GM18907 (cell line): ENCODE measurements at regions not wholly inside any gene's neighbourhood (a gene's known extent, or its start where the extent isn't known, plus 50 kb on each side); places are given as distances from the start of the nearest gene placed in this dataset.

Experiments
- ATAC-seq: cut with Tn5 transposase; IDR thresholded peaks from one replicate; pipeline ENCODE4 v1.9.1; 2021; ENCODE audit warnings: mild to moderate bottlenecking, moderate library complexity; ENCODE audit not compliant: unreplicated experiment

- ATAC-seq = no peak
Observed at GRCh38 chr12:85504164-85504563, 224.1 kb downstream of the ALX1 start.

- ATAC-seq = no peak
Observed at GRCh38 chr12:85504624-85505023, 224.6 kb downstream of the ALX1 start.

GRCh38 chr12:85507456-85507855 is 227.4 kb downstream of the ALX1 start:
- ATAC-seq = no peak

GRCh38 chr12:85509081-85509856 is 229.2 kb downstream of the ALX1 start:
- ATAC-seq = peak; percentile 66

- ATAC-seq = peak; percentile 100
Observed at GRCh38 chr12:85509857-85510256, 229.8 kb downstream of the ALX1 start.

DNA sequence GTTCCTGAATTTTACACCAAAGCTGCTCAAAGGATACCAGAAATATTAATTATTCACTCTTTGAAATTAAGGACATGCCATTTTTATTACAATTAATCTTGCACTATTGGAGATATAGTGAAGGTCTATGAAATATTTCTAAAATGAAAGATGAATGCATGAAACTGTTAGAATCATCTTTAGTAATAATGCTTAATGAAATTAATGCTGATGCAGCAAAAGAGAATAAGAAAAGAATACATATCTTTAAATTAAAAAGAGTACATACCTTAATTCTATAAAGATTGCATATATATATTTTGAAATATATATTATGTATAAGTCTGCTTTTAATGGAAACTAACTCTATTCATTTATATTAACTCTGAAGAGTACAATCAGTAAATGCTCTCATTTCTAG is 236.0 kb downstream of the ALX1 start:
- no peak for ATAC-seq

GRCh38 chr12:85516667-85517325 is 236.8 kb downstream of the ALX1 start:
- no peak for ATAC-seq

GRCh38 chr12:85519163-85519562 is 239.1 kb downstream of the ALX1 start:
- ATAC-seq = no peak

DNA sequence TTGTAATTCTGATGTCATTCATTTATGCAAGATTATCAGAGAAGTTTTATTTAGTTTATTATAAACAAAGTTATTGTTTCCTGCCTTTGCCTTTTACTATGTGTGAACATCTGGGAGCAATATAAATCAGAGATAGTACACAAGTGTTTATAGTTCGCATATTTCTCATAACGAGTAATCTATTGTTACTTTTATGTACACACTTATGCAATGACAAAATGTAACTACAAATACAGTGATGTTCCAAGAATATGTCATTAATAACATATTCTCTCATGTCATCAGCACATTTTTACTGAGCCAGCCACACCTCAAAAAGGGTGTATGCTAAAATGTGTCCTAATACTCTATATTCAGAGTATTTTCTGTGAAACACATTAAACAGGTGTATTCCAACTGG is 243.2 kb downstream of the ALX1 start:
- ATAC-seq = no peak

GRCh38 chr12:85527192-85527591 is 247.2 kb downstream of the ALX1 start:
- ATAC-seq = peak; percentile 74

- ATAC-seq = no peak
Observed at GRCh38 chr12:85529896-85530295, 249.9 kb downstream of the ALX1 start.

DNA sequence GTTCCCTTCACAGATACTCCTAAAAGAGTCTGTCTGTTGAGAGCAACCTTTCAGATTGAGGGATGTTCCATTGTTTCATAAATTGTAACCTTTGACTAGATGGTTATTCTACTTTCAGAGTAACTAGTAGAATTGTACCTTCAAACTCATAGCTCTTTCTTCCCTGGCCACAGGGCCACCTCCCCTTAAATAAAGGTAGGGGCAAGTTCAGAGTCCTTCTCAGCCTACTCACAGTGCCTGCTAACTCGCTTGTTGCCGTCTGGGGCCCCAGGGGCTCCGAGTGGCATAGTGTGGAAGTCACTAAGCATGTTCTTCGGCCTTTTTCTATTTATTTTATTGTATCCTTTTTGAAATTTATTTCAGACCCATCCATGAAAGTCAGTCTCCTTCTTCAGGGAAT is 250.4 kb downstream of the ALX1 start:
- ATAC-seq = no peak

DNA sequence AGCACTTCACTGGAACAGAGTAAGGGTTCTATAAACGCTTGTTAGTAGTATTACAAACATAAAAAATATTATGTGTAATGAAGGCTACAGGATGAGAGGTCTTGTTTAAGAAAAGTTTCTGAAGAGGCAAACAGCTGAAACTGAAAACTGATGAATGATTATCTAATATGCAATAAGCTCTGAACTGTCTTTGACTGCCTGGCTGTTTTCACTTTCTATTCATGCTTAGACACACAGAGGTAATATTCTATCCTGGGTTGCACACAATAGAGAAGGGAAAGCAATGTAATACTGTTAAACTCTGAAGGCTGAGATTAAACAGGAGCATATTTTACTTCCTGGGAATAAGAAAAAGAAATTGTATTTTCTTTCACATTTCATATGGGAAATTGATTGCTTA is 251.3 kb downstream of the ALX1 start:
- ATAC-seq = peak; percentile 96

DNA sequence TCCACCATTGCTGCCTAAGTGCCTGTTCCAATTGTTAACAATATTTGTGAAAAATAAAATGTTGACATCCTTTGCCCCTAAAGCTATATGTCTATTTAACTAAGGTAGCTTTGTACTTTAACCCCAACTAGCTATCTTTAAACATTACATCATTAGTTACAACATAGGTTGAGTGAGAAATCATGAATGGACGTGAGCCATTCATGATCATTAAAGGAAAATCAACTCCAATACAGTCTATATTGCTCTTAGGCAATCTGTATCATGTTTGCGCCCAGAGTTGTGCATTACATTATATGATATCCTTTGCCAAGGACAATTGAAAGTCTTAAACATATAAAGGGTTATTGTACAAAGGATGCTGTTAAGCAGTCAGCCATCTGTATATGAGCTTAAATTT is 269.6 kb downstream of the ALX1 start:
- ATAC-seq = no peak

DNA sequence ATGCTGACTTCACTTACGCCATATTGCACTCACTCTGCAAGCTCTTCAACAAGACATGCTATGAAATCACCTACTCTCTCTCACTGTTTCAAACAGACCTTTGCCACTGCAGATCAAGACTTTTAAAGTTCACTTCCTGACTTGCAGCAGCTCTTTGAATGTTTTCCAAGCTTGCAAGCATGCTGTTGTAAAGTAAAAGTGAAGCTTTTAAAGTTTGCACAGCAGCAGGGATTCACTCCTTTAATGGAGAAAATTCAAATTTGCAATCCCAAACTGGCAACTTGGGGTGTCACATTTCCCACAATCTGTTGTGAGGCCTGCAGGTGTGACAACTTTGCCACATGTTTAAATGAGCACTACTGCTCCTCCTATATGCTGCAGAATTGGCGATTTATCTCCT is 270.9 kb downstream of the ALX1 start:
- no peak for ATAC-seq

DNA sequence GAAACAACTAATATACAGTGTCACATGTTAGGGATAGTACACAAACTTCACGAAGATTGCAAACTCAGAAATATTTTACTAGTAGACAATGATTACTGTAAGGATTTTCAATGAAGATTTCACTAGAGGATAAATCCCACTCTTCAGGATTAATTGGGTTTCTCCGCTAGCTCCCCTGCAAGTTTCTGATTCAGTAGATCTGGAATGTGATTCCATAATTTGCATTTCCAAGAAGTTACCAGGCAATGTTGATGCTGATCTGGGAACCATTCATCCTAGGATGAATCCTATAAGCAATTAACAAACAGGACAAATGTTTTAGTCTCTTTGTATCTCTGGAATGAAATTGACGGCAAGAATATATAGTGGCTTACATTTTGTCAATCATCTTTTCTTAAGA is 272.4 kb downstream of the ALX1 start:
- ATAC-seq = no peak

DNA sequence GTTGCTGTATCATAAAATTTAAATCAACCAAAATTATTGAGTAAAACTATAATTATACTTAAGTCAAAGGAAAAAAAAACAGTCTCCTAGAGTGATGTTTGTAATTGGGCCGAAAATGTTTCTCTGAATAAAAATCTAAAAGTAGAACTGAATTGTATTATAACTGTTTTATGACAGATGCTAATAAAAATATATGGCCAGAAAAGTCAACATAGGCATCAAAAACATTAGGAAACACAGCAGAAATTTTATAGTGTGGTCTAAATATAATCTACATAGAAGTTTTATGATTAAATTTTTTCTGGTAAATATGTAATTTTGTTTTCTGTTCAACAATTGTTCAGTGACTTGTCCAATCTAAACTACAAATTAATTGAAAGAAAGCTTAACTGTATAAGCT is 277.8 kb downstream of the ALX1 start:
- no peak for ATAC-seq

GRCh38 chr12:85558684-85559083 is 277.5 kb downstream of the RASSF9 start:
- no peak for ATAC-seq

GRCh38 chr12:85559127-85559526 is 277.1 kb downstream of the RASSF9 start:
- no peak for ATAC-seq

DNA sequence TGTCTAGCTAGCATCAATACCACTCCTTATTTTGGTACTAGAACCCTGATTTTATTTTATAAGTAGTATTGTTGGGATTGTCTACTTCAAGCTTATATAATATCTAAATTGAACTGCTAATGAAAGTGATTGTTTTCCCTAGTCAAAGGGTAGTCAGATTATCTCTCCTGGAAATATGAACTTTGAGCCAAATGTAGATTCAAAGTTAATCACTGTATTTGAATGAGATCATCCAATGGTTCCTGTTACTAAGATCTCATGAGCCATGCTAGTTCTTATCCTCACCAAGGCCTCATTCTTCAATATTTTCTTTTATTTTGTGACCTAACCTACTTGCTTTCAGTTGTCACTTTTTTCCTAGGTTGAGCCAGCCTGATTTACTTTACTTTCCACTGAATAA is 276.7 kb downstream of the RASSF9 start:
- ATAC-seq = no peak

DNA sequence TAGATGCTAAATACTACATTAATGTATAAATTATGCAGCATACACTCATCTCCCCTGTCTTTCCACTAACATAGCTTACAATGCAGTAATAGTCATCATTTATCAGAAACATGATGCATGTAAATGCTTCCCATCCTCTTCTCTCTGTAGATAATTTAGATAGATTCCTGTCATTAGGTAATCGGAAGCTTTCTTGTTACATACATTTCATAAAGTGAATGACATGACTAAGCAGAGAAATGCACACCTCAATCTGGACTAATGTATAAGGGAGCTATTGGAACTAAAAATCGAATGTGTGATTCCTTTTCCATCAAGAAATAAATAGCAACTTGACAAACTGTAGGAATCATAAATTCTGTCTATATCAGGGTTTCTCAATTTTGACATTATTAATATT is 273.4 kb downstream of the RASSF9 start:
- ATAC-seq = no peak

GRCh38 chr12:85564786-85565185 is 271.4 kb downstream of the RASSF9 start:
- no peak for ATAC-seq
